Spleen (tissue), 7 donors: ENCODE measurements at regions not wholly inside any gene's neighbourhood (a gene's known extent, or its start where the extent isn't known, plus 50 kb on each side); places are given as distances from the start of the nearest gene placed in this dataset.

Source experiments
- POLR2A ChIP-seq, 3 donors: fragments of 450-650 bp; IDR thresholded peaks; one replicate each; pipeline ENCODE4 v1.5.1; 2017; ENCODE audit warnings: antibody characterized with exemption in 3 of 3, mild to moderate bottlenecking in 1 of 3
- POLR2AphosphoS5 ChIP-seq, 3 donors: sonication (generic); formaldehyde crosslinking; IDR thresholded peaks; one replicate each; pipeline ENCODE4 v1.5.1; 2017; ENCODE audit warnings: antibody characterized with exemption in 3 of 3
- TF ChIP-seq, protein P1 (sequence below), 11 experiments: fragments of 200-600 bp in 7 of 11; fragments of 450-650 bp in 4 of 11; sonication (generic) in 4 of 11; IDR thresholded peaks in 8 of 11; conservative IDR thresholded peaks in 3 of 11; 1 replicate in 7 of 11; 2 replicates in 4 of 11; pipeline versions ENCODE4 v1.4.0 to v1.8.0; 2016 to 2021; ENCODE audit warnings: antibody characterized with exemption in 11 of 11, inconsistent platforms in 4 of 11, mild to moderate bottlenecking in 1 of 11
- donor health status: DM: no; HTN: no; CAD: no; lungs with moderate emphysema.
- donor health status: DM: no; HTN: no; CAD: no.
- donor health status: DM: no; HTN: no; CAD: no.

- TF ChIP-seq, protein P1, sequence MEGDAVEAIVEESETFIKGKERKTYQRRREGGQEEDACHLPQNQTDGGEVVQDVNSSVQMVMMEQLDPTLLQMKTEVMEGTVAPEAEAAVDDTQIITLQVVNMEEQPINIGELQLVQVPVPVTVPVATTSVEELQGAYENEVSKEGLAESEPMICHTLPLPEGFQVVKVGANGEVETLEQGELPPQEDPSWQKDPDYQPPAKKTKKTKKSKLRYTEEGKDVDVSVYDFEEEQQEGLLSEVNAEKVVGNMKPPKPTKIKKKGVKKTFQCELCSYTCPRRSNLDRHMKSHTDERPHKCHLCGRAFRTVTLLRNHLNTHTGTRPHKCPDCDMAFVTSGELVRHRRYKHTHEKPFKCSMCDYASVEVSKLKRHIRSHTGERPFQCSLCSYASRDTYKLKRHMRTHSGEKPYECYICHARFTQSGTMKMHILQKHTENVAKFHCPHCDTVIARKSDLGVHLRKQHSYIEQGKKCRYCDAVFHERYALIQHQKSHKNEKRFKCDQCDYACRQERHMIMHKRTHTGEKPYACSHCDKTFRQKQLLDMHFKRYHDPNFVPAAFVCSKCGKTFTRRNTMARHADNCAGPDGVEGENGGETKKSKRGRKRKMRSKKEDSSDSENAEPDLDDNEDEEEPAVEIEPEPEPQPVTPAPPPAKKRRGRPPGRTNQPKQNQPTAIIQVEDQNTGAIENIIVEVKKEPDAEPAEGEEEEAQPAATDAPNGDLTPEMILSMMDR (IDR thresholded peaks at IDR 0.05 in 8 of 11, conservative IDR thresholded peaks at IDR 0.05 in 3 of 11), result no peak
- TF ChIP-seq POLR2A (IDR thresholded peaks at IDR 0.05), result no peak
- TF ChIP-seq POLR2AphosphoS5 (IDR thresholded peaks at IDR 0.05), result no peak
Measured at GRCh38 chr14:83711046-83711445, 1818.9 kb upstream of the FLRT2 start.
